A549 (cell line): ENCODE measurements at regions not wholly inside any gene's neighbourhood (a gene's known extent, or its start where the extent isn't known, plus 50 kb on each side); places are given as distances from the start of the nearest gene placed in this dataset.
"Not testable (repeated sequence)": the region's sequence is repeated elsewhere in the genome, so short reads cannot be mapped to it uniquely, and the experiment has no call there.

Source experiments
- ATAC-seq, 2 experiments: fragments of 200-7000 bp in 1 of 2; fragments of >200 bp in 1 of 2; cut with Nextera tagmentation in 1 of 2; cut with Tn5 transposase in 1 of 2; 3 replicates each; pipeline versions ENCODE4 v1.8.0 to v1.9.1; 2018 to 2020; ENCODE audit warnings: mild to moderate bottlenecking in 1 of 2, moderate library complexity in 1 of 2
- CTCF ChIA-PET: fragments of 300-600 bp; sonication (Branson Sonifier 250); formaldehyde crosslinking; extraction: SDS; loops from one replicate; lab custom pipeline; 2021; ENCODE audit warnings: antibody characterized with exemption, inconsistent platforms; lab: Yijun Ruan, JAX
- POLR2A ChIA-PET: fragments of 350-600 bp; formaldehyde crosslinking; extraction: SDS; loops from one replicate; lab custom pipeline; 2021; ENCODE audit warnings: antibody characterized with exemption, inconsistent platforms; lab: Yijun Ruan, JAX
- DNase-seq, 2 experiments: peaks; one replicate each; pipeline versions ENCODE4 v3.0.0 to v3.0.0-alpha.2; 2011 to 2016; ENCODE audit warnings: low read depth in 1 of 2, low spot score in 1 of 2
- FAIRE-seq: peaks from 2 replicates; lab custom pipeline; 2011; peaks lifted over from hg19 to GRCh38; lab: Jason Lieb, UNC
- H3K27ac ChIP-seq, 2 experiments: fragments of >200 bp; sonication (Bioruptor Twin); formaldehyde crosslinking; 3 replicates each; pipeline ENCODE4 v1.5.1; 2016 to 2017
- H3K4me1 ChIP-seq: fragments of >200 bp; sonication (Bioruptor Twin); formaldehyde crosslinking; 3 replicates; pipeline ENCODE4 v1.6.1; 2016
- H3K4me2 ChIP-seq: fragments of >200 bp; sonication (Bioruptor Twin); formaldehyde crosslinking; 3 replicates; pipeline ENCODE4 v1.6.1; 2016
- H3K4me3 ChIP-seq: fragments of >200 bp; sonication (Bioruptor Twin); formaldehyde crosslinking; 3 replicates; pipeline ENCODE4 v1.5.1; 2016
- H3K9me3 ChIP-seq: fragments of >200 bp; sonication (Bioruptor Twin); formaldehyde crosslinking; 3 replicates; pipeline ENCODE4 v1.6.1; 2016
- BHLHE40 ChIP-seq: IDR thresholded peaks from 2 replicates; pipeline ENCODE4 v1.6.1; 2012; ENCODE audit warnings: low read depth, low read length, inconsistent platforms
- CEBPB ChIP-seq, 2 experiments: fragments of >200 bp in 1 of 2; sonication (Bioruptor Twin) in 1 of 2; formaldehyde crosslinking in 1 of 2; IDR thresholded peaks; 2 replicates each; pipeline ENCODE4 v1.6.1; 2012 to 2016
- CHD4 ChIP-seq: fragments of 200-600 bp; sonication (generic); IDR thresholded peaks from 2 replicates; pipeline ENCODE4 v1.6.1; 2016; ENCODE audit warnings: antibody characterized with exemption, mild to moderate bottlenecking, borderline replicate concordance
- CTCF ChIP-seq: fragments of >200 bp; sonication (Bioruptor Twin); formaldehyde crosslinking; IDR thresholded peaks from 3 replicates; pipeline ENCODE4 v1.5.1; 2016
- EHMT2 ChIP-seq: fragments of 200-600 bp; sonication (generic); IDR thresholded peaks from 2 replicates; pipeline ENCODE4 v1.6.1; 2016; ENCODE audit warnings: antibody characterized with exemption, low read depth, mild to moderate bottlenecking, moderate library complexity
- EP300 ChIP-seq, 2 experiments: fragments of >200 bp; sonication (Bioruptor Twin); formaldehyde crosslinking; IDR thresholded peaks; 2 replicates in 1 of 2; 3 replicates in 1 of 2; pipeline ENCODE4 v1.6.1; 2016 to 2017
- FOSB ChIP-seq: fragments of 250-450 bp; sonication (Bioruptor Pico); IDR thresholded peaks from 2 replicates; pipeline ENCODE4 v1.5.0; 2020; ENCODE audit warnings: mild to moderate bottlenecking, moderate library complexity
- GATA3 ChIP-seq: IDR thresholded peaks from 2 replicates; pipeline ENCODE4 v1.6.1; 2012; ENCODE audit warnings: borderline replicate concordance
- HOXB5 ChIP-seq: fragments of 250-450 bp; sonication (Bioruptor Pico); IDR thresholded peaks from 2 replicates; pipeline ENCODE4 v1.5.0; 2020; ENCODE audit warnings: mild to moderate bottlenecking, moderate library complexity
- KDM5A ChIP-seq: fragments of 200-600 bp; sonication (generic); IDR thresholded peaks from 2 replicates; pipeline ENCODE4 v1.6.1; 2016; ENCODE audit warnings: antibody characterized with exemption, mild to moderate bottlenecking
- MAFK ChIP-seq: fragments of 450-650 bp; IDR thresholded peaks from 2 replicates; pipeline ENCODE4 v1.6.1; 2014; ENCODE audit not compliant: partially characterized antibody
- MYC ChIP-seq: IDR thresholded peaks from 2 replicates; pipeline ENCODE4 v1.6.1; 2012; ENCODE audit warnings: mild to moderate bottlenecking, inconsistent platforms, low read length, improper control_type of control experiment, borderline replicate concordance
- RAD21 ChIP-seq, 2 experiments: fragments of >200 bp in 1 of 2; sonication (Bioruptor Twin) in 1 of 2; formaldehyde crosslinking in 1 of 2; IDR thresholded peaks in 1 of 2; conservative IDR thresholded peaks in 1 of 2; 2 replicates in 1 of 2; 3 replicates in 1 of 2; pipeline ENCODE4 v1.6.1; 2012 to 2018; ENCODE audit warnings: inconsistent platforms in 1 of 2
- RCOR1 ChIP-seq: fragments of 150-350 bp; IDR thresholded peaks from 2 replicates; pipeline ENCODE4 v1.6.1; 2014; ENCODE audit warnings: antibody characterized with exemption, low read length, low read depth
- RFX5 ChIP-seq: fragments of 450-650 bp; IDR thresholded peaks from 2 replicates; pipeline ENCODE4 v1.7.1; 2014; ENCODE audit warnings: antibody characterized with exemption, mild to moderate bottlenecking, moderate library complexity
- SMC3 ChIP-seq: fragments of >200 bp; sonication (Bioruptor Twin); formaldehyde crosslinking; IDR thresholded peaks from 3 replicates; pipeline ENCODE4 v1.6.1; 2018; ENCODE audit warnings: inconsistent platforms
- SREBF2 ChIP-seq: fragments of 450-650 bp; IDR thresholded peaks from 2 replicates; pipeline ENCODE4 v1.6.1; 2014; ENCODE audit warnings: mild to moderate bottlenecking, moderate library complexity
- TP53 ChIP-seq: fragments of 250-450 bp; sonication (Bioruptor Pico); IDR thresholded peaks from 2 replicates; pipeline ENCODE4 v1.5.0; 2021; ENCODE audit warnings: mild to moderate bottlenecking, moderate library complexity
- ZC3H11A ChIP-seq: fragments of 450-650 bp; IDR thresholded peaks from 2 replicates; pipeline ENCODE4 v1.6.1; 2014; ENCODE audit warnings: antibody characterized with exemption, mild to moderate bottlenecking
- ZNF302 ChIP-seq: fragments of 250-450 bp; sonication (Bioruptor Pico); IDR thresholded peaks from 2 replicates; pipeline ENCODE4 v1.9.0; 2021; ENCODE audit warnings: inconsistent platforms, mild to moderate bottlenecking, moderate library complexity
- WGBS: methylation state at CpG from one replicate; pipeline ENCODE4 v1.1.6; 2017; ENCODE audit errors: missing lambda C conversion rate; 5-methylcytosine and 5-hydroxymethylcytosine counted together
- TF ChIP-seq, protein P1 (sequence below): fragments of 450-650 bp; IDR thresholded peaks from 2 replicates; pipeline ENCODE4 v1.6.1; 2014; ENCODE audit warnings: antibody characterized with exemption
- TF ChIP-seq, protein P2 (sequence below): fragments of 150-350 bp; IDR thresholded peaks from 2 replicates; pipeline ENCODE4 v1.6.1; 2014; ENCODE audit warnings: low read depth, mild to moderate bottlenecking, low read length
- TF ChIP-seq, protein P3 (sequence below): IDR thresholded peaks from 2 replicates; pipeline ENCODE4 v1.6.1; 2012

DNA sequence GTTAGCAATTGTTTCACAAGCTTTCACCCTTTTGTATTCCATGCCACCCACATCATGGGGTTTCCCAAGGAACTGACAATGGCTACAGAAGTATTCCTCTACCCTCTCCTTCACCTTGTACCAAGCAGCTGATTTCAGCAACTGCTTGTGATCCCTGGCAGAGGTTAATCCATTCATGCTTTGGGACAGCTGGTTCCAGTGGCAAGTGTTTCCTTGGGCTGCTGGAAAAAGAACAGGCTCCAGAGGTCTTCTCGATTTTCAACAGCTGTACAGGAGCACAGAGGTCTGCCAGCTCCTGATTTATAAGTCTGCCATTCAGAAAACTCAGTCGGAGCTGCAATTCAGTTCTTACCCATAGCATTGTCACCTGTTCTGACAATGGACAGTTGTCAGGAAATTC lies 239.2 kb upstream of the CWC22 start:
- no peak for TF ChIP-seq KDM5A
- TF ChIP-seq, all 56 proteins: peak for 0
- H3K4me3 ChIP-seq, result no peak overlapping the region

GRCh38 chr2:180240774-180241173 lies 233.7 kb upstream of the CWC22 start:
- ChIA-PET CTCF (interaction anchor here (1.0 to 2.1 kb wide), 7 partner anchors 14 to 818 kb away, joined by 3 to 9 read pairs (median 3); partner anchors contain the start of gene UBE2E3), POLR2A (no interaction called here)
- no peaks in the 10 kb centered on the region for H3K9me3 ChIP-seq
- ATAC-seq, result no peak
- H3K4me1 ChIP-seq, result no peaks in the 10 kb centered on the region
- H3K4me3 ChIP-seq, result no peak overlapping the region
- FAIRE-seq, result no peak
- peak in 1 of 2 experiments; percentile 20 for DNase-seq
- H3K4me2 ChIP-seq, result no peak overlapping the region
- no peak for TF ChIP-seq TP53 (CRISPR knock-in tag)
- TF ChIP-seq EHMT2, result no peak
- TF ChIP-seq BHLHE40, result no peak
- TF ChIP-seq EP300 (IDR thresholded peaks at IDR 0.05), result no peak
- TF ChIP-seq GATA3, result no peak
- TF ChIP-seq SMC3, result peak; percentile 44; the same call in 2 of the 3 replicates
- peak; percentile 30; the same call in 2 of the 3 replicates for TF ChIP-seq CTCF
- TF ChIP-seq RCOR1, result no peak
- TF ChIP-seq RFX5, result no peak
- no peak for TF ChIP-seq FOSB (CRISPR knock-in tag)
- TF ChIP-seq MYC, result no peak
- TF ChIP-seq SREBF2, result no peak
- TF ChIP-seq, protein P1, sequence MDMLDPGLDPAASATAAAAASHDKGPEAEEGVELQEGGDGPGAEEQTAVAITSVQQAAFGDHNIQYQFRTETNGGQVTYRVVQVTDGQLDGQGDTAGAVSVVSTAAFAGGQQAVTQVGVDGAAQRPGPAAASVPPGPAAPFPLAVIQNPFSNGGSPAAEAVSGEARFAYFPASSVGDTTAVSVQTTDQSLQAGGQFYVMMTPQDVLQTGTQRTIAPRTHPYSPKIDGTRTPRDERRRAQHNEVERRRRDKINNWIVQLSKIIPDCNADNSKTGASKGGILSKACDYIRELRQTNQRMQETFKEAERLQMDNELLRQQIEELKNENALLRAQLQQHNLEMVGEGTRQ, result no peak
- no peak for TF ChIP-seq HOXB5
- no peak for TF ChIP-seq CHD4
- no peak for TF ChIP-seq ZNF302 (CRISPR knock-in tag)
- TF ChIP-seq, protein P2, sequence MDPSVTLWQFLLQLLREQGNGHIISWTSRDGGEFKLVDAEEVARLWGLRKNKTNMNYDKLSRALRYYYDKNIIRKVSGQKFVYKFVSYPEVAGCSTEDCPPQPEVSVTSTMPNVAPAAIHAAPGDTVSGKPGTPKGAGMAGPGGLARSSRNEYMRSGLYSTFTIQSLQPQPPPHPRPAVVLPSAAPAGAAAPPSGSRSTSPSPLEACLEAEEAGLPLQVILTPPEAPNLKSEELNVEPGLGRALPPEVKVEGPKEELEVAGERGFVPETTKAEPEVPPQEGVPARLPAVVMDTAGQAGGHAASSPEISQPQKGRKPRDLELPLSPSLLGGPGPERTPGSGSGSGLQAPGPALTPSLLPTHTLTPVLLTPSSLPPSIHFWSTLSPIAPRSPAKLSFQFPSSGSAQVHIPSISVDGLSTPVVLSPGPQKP, result no peak
- no peak for TF ChIP-seq KDM5A
- TF ChIP-seq RAD21 (conservative IDR thresholded peaks at IDR 0.05 in 1 of 2, IDR thresholded peaks at IDR 0.05 in 1 of 2), result peak; percentile 51 to 62
- no peak overlapping the region for H3K27ac ChIP-seq

More for the DNA sequence above, 239.2 kb upstream of the CWC22 start:
- Histone ChIP-seq H3K27ac (no peak overlapping the region), H3K4me1 (no peaks in the 10 kb centered on the region), H3K4me2 (no peak overlapping the region), H3K9me3 (no peaks in the 10 kb centered on the region)
- DNase-seq (no peak), ATAC-seq (no peak), FAIRE-seq (no peak)
- ChIA-PET POLR2A (no interaction called here), CTCF (interaction anchor here (1.2 kb wide), 1 partner anchor 8 kb away, joined by 3 read pairs; no protein-coding TSS in a partner anchor)
- WGBS, result 19% methylated on average over 2 of the region's 2 CpGs

DNA sequence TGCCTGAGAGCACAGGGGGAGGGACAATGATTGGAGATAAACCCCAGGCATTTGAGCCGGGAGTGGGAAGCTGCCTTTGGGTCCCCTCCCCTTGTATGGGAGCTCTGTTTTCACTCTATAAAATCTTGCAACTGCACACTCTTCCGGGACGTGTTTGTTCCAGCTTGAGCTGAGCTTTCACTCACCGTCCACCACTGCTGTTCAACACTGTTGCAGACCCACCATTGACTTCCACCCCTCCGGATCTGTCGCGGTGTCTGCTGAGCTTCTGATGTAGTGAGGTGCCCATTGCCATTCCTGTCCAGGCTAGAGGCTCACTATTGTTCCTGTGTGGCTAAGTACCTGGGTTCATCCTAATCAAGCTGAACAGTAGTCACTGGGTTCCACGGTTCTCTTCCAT lies 231.6 kb upstream of the CWC22 start:
- FAIRE-seq, result no peak
- POLR2A ChIA-PET, result no interaction called here
- H3K4me2 ChIP-seq, result no peak overlapping the region
- H3K4me1 ChIP-seq, result no peaks in the 10 kb centered on the region
- H3K4me3 ChIP-seq, result no peak overlapping the region
- H3K27ac ChIP-seq, result no peak overlapping the region
- no peaks in the 10 kb centered on the region for H3K9me3 ChIP-seq
- TF ChIP-seq ZNF302 (CRISPR knock-in tag), result no peak
- TF ChIP-seq EP300 (IDR thresholded peaks at IDR 0.05), result no peak
- TF ChIP-seq, protein P1, result no peak
- no peak for TF ChIP-seq CEBPB (IDR thresholded peaks at IDR 0.05)
- no peak for TF ChIP-seq MAFK
- TF ChIP-seq, protein P3, sequence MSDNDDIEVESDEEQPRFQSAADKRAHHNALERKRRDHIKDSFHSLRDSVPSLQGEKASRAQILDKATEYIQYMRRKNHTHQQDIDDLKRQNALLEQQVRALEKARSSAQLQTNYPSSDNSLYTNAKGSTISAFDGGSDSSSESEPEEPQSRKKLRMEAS, result no peak
- no peak for TF ChIP-seq ZC3H11A
- no peak for TF ChIP-seq CHD4
- TF ChIP-seq, all 56 proteins: peak for 0
- 77% methylated on average over 8 of the region's 8 CpGs for WGBS
- CTCF ChIA-PET, result interaction anchor here (1.2 to 1.4 kb wide), 2 partner anchors 9 to 741 kb away, joined by 3 read pairs; partner anchors contain the start of gene UBE2E3
- no peak for DNase-seq
- ATAC-seq, result no peak

DNA sequence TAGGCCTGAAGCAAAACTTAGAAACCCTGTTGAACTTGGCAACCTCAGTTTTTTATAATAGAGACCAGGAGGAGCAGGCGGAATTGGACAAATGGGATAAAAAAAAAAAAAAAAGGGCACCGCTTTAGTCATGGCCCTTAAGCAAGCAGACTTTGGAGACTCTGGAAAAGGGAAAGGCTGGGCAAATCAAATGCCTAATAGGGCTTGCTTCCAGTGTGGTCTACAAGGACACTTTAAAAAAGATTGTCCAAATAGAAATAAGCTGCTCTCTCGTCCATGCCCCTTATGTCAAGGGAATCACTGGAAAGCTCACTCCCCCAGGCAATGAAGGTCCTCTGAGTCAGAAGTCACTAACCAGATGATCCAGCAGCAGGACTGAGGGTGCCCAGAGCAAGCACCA lies 229.0 kb upstream of the CWC22 start:
- H3K4me2 ChIP-seq, POLR2A ChIA-PET, H3K27ac ChIP-seq, FAIRE-seq, H3K9me3 ChIP-seq, CTCF ChIA-PET, H3K4me3 ChIP-seq, H3K4me1 ChIP-seq, ATAC-seq, DNase-seq: not testable (repeated sequence)
- 59% methylated on average over 3 of the region's 3 CpGs for WGBS

- FAIRE-seq, POLR2A ChIA-PET, H3K27ac ChIP-seq: not testable (repeated sequence)
Observed at GRCh38 chr2:180235506-180235905, 228.4 kb upstream of the CWC22 start.

More at GRCh38 chr2:180235506-180235905, 228.4 kb upstream of the CWC22 start:
- CTCF ChIA-PET, H3K4me2 ChIP-seq, H3K9me3 ChIP-seq, H3K4me3 ChIP-seq, ATAC-seq, DNase-seq, H3K4me1 ChIP-seq: not testable (repeated sequence)
- WGBS, result 64% methylated on average over 4 of the region's 4 CpGs
